ENCODE measurements at regions not wholly inside any gene's neighbourhood (a gene's known extent, or its start where the extent isn't known, plus 50 kb on each side); places are given as distances from the start of the nearest gene placed in this dataset.

DNA sequence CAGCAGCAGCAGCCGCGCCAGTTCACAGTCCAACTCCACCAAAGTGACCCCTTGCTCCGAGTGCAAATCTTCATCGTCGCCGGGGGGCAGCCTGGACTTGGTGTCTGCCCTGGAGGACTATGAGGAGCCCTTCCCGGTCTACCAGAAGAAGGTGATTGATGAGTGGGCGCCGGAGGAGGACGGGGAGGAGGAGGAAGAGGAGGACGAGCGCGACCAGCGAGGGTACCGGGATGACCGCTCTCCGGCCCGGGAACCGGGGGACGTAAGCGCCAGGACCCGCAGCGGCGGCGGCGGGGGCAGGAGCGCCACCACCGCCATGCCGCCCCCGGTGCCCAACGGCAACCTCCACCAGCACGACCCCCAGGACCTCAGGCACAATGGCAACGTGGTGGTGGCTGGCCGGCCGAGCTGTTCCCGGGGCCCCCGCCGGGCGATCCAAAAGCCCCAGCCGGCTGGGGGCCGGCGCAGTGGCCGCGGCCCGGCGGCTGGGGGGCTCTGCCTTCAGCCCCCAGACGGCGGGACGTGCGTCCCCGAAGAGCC is 224.1 kb upstream of the IL12A start:
- H3K4me3 ChIP-seq (ENCODE audit: low read depth, low read length), result peak overlapping the region; percentile 83
- TF ChIP-seq, protein P1, sequence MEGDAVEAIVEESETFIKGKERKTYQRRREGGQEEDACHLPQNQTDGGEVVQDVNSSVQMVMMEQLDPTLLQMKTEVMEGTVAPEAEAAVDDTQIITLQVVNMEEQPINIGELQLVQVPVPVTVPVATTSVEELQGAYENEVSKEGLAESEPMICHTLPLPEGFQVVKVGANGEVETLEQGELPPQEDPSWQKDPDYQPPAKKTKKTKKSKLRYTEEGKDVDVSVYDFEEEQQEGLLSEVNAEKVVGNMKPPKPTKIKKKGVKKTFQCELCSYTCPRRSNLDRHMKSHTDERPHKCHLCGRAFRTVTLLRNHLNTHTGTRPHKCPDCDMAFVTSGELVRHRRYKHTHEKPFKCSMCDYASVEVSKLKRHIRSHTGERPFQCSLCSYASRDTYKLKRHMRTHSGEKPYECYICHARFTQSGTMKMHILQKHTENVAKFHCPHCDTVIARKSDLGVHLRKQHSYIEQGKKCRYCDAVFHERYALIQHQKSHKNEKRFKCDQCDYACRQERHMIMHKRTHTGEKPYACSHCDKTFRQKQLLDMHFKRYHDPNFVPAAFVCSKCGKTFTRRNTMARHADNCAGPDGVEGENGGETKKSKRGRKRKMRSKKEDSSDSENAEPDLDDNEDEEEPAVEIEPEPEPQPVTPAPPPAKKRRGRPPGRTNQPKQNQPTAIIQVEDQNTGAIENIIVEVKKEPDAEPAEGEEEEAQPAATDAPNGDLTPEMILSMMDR (IDR thresholded peaks at IDR 0.05; ENCODE audit: insufficient read depth, low read depth, low read length), result no peak

DNA sequence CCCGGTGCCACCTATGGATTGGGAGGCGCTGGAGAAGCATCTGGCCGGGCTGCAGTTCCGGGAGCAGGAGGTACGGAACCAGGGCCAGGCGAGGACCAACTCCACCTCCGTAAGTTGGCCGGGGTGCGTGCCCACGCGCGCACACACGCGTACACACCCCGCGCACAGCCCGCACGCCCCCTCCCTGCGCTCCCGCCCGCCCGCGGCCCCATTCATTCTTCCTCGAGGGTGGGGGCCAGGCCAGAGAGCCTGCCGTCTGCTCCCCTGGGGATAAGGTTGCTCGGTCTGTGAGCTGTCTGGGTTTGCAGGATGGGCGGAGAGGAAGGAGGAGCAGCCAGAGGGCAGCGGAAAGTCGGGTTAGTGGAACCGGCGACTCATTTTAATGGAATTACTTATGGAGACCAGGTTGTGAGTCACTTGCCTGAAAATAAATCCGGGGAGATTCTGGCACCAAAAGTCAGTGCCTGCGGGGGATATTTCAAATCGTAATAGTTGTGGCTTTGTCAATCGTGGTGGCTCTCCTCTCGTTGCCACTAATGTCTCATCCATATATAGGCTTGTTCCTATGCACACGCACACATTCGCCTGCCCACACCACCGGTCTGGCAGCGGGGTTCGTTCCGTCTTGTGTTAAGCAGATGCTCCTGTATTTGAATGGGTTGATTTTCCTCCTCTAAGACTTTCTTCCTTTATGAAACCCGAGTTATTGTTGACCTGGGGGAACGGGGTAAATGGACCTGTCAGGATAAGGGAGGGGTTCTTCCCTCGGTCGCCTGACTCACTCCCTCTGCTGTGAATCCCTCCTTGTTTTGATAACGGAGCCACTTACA is 223.4 kb upstream of the IL12A start:
- DNase-seq (ENCODE audit: low read depth), result peak; percentile 95
- H3K4me3 ChIP-seq (ENCODE audit: low read depth, low read length), result peak overlapping the region; percentile 83
- TF ChIP-seq, protein P1 (IDR thresholded peaks at IDR 0.05; ENCODE audit: insufficient read depth, low read depth, low read length), result no peak

More for the DNA sequence above, 224.1 kb upstream of the IL12A start:
- DNase-seq (ENCODE audit: low read depth), result no peak

DNA sequence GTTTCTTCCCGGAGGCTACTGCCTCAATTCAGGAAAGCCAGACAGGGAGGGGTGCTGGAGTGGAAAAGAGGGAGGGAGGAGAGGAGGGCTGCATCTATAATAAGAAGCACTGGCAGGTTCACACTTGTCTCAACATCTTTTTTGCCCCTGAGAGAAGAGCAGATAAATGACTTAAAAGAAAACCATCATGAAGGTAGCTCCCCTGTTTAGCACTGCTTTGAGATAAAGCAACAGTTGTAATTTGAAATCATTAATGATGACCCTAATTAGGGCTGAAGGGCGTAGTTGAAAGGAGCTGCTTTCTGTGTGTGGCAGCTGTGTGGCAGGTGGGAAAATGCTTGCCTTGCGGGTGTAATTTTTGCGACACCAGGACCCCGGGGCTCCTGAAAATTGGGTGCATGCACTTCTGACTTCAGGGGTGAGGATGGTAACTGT is 222.8 kb upstream of the IL12A start:
- TF ChIP-seq, protein P1 (IDR thresholded peaks at IDR 0.05; ENCODE audit: insufficient read depth, low read depth, low read length), result no peak
- peak overlapping the region; percentile 83 for H3K4me3 ChIP-seq (ENCODE audit: low read depth, low read length)
- DNase-seq (ENCODE audit: low read depth), result no peak

DNA sequence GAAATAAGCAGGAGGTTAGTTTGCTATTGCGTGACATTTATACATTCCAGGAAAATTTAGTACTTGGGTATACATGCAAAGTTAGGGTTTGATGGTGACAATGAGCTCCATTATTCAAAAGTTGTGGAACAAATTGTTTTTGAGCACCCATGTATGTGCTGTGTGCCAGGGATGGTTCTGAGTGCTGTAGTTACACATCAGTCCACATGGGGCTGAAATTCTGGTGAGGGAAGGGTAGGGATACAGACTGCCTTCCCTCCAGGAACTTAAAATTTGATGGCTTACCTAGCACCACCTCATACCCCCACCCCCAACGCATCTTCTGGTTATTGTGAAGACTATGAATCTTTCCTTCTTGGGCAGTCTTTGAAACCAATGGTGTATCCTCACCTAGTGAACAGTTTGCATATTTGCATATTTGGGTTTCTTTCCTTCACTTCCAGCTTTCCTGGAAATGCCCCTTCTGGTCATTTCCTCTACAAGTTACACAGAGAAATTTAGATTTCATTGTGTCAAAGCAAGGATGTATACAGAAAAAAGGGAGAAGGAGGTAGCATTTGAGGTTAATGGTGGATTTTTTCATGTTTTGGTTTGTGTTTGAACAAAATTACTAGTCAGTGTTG is 222.0 kb upstream of the IL12A start:
- TF ChIP-seq, protein P1 (IDR thresholded peaks at IDR 0.05; ENCODE audit: insufficient read depth, low read depth, low read length), result peak; percentile 64
- no peak for DNase-seq (ENCODE audit: low read depth)
- peak overlapping the region; percentile 83 for H3K4me3 ChIP-seq (ENCODE audit: low read depth, low read length)

DNA sequence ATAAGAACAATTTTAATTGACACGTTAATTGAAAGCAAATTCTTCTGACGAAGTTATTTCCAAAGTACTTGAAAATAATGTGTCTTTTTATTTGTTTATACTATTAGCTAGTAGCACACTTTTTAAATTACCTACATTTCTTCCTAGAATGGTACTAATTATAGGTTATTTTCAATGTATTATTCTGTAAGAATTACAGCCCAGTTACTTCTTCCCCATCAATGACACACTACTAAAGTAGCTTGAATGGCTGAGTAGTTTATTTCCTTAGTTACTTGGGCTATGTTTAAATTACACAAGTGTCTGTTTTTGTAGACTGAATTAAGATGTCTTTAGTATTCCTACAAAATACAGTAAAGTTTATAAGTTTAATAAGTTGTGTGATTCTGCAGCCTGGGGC is 217.6 kb upstream of the IL12A start:
- no peak overlapping the region for H3K4me3 ChIP-seq (ENCODE audit: low read depth, low read length)
- TF ChIP-seq, protein P1 (IDR thresholded peaks at IDR 0.05; ENCODE audit: insufficient read depth, low read depth, low read length), result no peak
- DNase-seq (ENCODE audit: low read depth), result no peak

DNA sequence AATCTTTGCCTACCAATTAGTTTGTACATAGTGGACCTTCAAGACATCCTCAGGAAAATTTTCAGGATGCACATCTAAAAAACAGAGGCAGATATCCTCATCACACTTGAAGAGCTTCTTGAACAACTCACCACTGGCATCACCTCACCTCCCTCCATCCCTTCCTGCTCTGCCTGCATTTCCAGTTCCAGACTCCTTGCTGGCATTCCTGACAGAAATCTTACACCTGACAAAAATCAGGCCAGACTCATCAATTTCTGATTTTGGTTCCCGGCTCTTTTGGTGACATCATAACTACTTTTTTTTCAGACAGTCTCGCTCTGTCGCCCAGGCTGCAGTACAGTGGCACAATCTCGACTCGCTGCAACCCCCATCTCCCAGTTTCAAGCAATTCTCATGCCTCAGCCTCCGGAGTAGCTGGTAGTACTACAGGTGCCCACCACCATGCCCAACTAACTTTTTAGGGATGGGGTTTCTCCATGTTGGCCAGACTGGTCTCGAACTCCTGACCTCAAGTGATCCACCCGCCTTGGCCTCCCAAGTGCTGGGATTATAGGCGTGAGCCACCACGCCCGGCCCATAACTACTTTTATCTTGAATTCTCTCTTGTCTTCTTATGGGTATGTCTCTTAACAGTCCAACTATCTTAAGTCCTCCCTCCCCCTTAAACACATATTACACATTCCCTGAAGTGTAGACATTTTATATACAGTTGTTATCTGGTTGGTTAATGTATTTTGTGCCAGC is 216.6 kb upstream of the IL12A start:
- H3K4me3 ChIP-seq (ENCODE audit: low read depth, low read length), result no peak overlapping the region
- TF ChIP-seq, protein P1 (IDR thresholded peaks at IDR 0.05; ENCODE audit: insufficient read depth, low read depth, low read length), result no peak

More for the DNA sequence above, 216.6 kb upstream of the IL12A start:
- no peak for DNase-seq (ENCODE audit: low read depth)
